Hematopoietic multipotent progenitor cell treated with erythropoietin and hydrocortisone succinate and interleukin-3 and kit ligand, for 8 days (in vitro differentiated cells): ENCODE measurements at regions not wholly inside any gene's neighbourhood (a gene's known extent, or its start where the extent isn't known, plus 50 kb on each side); places are given as distances from the start of the nearest gene placed in this dataset.
"Not testable (repeated sequence)": the region's sequence is repeated elsewhere in the genome, so short reads cannot be mapped to it uniquely, and the experiment has no call there.

Source experiments
- DNase-seq: peaks from one replicate; pipeline ENCODE4 v3.0.0-alpha.2; 2015

GRCh38 chr17:70324031-70324430, 154.7 kb downstream of the KCNJ2 start:
- no peak for DNase-seq

DNA sequence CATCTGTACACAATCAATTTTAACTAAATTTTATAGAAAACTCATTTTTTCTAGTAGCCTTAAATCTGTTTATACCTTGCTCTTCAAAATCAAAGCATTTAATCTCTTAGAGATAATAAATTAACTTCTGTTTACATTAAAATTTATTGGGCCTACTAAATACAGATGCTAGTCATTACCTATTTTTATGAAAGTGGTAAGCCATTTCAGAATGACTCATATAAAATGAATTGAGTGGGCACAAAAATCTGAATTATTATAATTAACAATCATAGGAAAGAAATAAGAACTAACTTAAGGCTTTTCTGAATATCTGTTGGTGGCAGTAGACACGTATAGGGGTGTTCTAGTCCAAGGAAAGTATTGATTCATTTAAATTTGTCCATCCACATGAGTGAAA, 157.9 kb downstream of the KCNJ2 start:
- no peak for DNase-seq

DNA sequence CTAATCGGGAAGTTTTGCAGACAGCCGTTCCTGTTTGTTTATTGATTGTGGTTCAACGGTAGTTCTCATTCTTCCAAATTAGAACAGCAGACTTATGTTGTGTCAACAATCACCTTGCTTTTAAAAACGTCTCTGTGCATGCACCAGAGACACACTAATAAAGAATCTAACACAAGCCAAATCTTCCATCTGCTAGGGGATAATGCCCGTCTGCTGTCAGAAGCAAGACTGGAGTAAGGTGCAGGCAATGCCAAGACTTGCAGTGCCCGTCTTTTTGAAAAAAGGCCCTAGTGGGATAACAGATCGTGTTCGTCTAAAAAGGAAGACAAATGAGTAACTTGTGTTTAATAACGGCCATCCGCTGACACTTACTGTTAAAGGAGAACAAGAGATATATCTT, 158.4 kb downstream of the KCNJ2 start:
- no peak for DNase-seq

DNA sequence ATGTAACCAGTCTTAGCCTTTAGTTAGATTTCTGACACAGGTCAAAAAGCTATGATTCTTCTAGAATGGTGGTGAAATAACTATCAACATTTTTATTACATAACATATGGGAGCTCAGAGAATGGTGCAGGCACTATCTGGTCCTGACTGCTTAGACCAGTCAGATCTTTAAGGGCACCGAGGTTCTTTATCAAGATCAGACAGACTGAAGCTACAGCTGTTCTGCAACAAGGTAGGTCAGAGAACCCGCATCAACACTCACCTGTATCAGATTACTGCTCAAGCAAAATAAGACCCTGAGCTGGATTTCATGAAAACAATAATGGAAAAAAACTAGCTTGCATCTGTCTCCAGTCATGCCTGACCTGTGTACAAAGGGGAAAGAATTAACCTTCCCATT, 160.4 kb downstream of the KCNJ2 start:
- DNase-seq = no peak

DNA sequence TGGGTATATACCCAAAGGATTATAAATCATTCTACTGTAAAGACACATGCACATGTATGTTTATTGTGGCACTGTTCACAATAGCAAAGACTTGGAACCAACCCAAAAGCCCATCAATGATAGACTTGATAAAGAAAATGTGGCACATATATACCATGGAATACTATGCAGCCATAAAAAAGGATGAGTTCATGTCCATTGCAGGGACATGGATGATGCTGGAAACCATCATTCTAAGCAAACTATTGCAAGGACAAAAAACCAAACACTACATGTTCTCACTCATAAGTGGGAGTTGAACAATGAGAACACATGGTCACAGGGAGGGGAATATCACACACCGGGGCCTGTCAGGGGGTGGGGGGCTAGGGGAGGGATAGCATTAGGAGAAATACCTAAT, 161.7 kb downstream of the KCNJ2 start:
- not testable (repeated sequence) for DNase-seq

GRCh38 chr17:70332356-70333210, 163.3 kb downstream of the KCNJ2 start:
- no peak for DNase-seq

DNA sequence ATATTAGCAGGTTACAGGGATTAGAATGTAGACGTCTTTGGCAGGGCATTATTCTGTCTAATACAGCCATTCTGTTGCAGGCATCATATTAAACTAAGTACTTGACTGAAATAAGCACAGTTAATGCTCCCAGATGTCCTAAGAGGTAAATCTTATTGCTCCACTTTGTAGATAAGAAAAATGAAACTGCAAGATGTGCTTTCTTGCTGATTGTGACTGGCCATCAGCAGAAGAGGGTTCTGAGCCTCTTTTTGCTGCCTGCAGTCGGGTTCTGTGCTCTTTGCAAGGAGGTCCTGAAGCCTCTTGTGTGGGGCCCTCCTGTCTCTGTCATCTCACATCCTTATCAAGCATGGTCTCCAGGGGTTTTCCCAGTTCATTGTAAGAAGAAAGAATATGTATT, 167.1 kb downstream of the KCNJ2 start:
- no peak for DNase-seq

DNA sequence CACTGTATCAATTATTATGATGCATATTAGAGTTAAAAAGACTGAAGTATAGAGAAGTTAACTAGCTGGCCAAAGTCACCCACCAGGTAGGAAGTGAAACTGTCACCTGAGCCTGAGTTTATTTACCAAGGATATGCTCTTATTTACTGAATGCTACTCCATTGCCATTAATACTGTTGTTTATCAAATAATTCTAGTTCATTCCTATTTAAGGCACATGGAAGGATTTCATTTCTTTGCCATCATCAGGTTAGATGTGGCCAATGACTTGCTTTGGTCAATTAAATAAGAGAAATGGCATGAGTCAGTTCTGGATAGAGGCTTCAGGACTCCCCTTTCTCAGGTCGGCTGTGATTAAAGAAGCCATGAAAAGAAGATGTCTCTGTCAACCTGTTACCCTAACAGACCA, 169.6 kb downstream of the KCNJ2 start:
- no peak for DNase-seq

- DNase-seq = no peak
Observed at GRCh38 chr17:70343114-70343513, 173.8 kb downstream of the KCNJ2 start.

DNA sequence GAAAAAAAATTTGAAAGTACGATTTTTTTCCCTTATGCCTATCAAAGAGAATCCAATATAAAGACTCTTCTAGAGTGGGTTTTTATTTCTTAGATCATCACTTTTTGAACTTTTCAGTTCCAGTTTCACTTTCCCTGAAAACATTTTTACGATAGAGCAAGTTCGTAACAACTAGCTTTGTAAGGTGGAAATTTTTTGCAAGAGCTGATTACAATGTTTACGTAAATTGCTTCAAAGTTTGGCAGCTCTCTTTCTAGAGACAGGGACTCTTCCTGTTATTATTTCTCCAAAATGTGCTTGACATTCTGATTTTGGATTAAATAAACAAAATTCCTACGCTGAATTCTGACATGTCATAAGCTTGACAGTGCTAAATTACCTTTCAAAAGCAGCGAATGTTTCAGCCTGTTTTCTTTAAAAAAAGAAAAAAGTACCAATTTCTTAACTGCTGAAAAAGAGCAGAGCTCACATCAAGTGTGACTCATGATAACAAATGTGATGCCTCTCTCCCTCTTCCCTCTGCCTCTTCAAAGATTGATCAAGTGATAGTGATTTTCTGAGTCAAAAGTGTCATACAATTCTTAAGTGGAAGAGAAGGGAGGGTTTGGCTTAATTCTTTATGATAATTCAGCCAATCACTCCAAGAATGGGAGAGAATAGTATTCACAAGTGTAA, 175.2 kb downstream of the KCNJ2 start:
- no peak for DNase-seq

DNA sequence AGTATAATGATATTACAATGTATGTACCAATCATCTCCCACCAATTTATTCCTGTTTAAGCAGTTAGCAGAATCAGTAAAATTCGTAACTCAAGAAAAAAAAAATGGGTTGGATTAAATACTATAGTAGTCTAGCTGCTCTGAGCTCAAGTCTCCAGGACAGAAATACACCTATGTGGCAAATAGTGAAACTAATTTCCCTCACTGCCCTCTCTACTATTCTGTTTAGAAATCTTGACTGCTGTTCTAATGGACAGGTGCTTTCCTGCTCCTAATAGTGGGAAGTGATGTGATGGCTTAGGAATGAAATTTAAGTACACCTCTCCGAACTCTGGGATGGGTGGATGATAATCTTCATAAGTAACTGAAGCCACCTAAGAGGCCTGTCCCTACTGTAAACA, 175.7 kb downstream of the KCNJ2 start:
- no peak for DNase-seq

DNA sequence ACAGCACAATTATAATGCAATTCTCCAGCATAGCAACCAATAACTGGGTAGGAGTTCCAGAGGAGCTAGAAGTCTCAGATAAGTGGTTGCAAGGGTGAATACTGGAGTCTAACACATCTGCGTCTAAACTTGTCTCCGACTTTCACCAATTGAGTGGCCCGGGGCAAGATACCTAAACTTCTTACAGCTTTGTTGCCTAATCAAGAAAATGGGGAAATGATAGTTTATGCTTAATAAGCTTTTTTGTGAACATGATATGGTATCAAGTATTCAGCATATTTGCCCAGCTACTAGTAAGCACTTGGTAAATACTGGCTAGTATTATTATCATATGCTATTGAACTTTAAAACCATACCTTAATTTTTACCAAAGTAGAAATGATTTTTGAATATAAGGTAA, 183.5 kb downstream of the KCNJ2 start:
- DNase-seq = no peak

- no peak for DNase-seq
Observed at GRCh38 chr17:70353408-70354092, 184.2 kb downstream of the KCNJ2 start.

DNA sequence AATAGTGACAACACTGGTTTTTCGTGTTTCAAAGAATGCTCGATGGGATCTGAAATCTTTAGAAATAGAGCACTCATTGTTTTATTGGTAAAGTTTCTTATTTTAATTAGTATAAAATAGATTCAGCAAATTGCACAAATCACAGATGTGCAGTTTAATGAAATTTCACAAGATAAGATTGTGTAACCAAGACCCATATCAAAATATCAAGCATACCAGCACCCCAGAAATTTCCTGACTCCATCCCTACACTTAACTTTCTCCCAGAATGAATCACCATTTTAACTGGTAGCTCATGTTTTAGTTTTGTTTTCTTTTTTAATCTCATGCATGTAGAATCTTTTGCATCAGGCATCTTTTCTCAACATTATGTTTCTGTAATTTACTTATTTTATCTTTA, 185.9 kb downstream of the KCNJ2 start:
- DNase-seq = no peak

DNA sequence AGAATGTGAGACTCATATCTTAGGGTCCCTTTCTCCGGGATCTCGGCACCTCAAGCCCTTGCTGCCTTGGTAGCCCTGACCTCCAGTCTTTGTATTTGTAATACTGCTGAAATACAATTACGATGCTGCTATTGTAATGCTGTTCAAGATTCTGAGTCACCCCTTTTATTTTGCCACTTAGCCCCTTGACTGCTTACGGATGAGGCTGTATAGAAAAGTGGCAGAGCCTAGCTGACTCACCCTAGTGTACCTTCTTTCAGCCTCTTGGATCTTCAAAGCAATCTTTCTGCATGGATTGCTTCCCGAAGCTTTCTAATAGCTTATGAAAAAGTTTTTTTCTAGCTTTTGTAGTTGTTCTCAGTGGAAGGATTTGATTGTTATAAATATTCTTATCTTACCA, 187.9 kb downstream of the KCNJ2 start:
- no peak for DNase-seq

GRCh38 chr17:70365091-70365583, 195.8 kb downstream of the KCNJ2 start:
- DNase-seq = no peak

- no peak for DNase-seq
Observed at GRCh38 chr17:70366386-70366785, 197.1 kb downstream of the KCNJ2 start.

GRCh38 chr17:70368011-70368410, 198.7 kb downstream of the KCNJ2 start:
- no peak for DNase-seq

DNA sequence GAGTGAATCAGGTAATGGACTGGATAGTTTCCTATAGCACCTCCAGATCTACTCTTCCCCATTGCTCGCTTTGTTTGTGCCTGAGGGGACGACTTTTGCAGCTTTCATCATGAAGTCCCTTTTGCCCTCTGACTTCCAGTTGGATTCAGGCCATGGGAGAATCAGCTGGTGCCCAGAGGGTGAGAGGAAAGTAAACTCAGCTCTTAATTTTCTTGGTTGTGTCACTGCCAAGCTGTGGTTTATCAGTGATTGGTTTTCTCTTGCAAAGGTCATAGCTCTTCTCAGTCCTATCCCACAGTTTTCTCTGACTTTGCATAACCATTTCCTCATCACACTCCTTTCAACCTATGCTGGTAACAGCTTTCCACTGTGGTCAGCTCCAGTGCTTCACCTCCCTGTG, 200.1 kb downstream of the KCNJ2 start:
- no peak for DNase-seq

- no peak for DNase-seq
Observed at GRCh38 chr17:70370816-70371215, 201.5 kb downstream of the KCNJ2 start.

GRCh38 chr17:70373369-70373768, 204.0 kb downstream of the KCNJ2 start:
- no peak for DNase-seq

DNA sequence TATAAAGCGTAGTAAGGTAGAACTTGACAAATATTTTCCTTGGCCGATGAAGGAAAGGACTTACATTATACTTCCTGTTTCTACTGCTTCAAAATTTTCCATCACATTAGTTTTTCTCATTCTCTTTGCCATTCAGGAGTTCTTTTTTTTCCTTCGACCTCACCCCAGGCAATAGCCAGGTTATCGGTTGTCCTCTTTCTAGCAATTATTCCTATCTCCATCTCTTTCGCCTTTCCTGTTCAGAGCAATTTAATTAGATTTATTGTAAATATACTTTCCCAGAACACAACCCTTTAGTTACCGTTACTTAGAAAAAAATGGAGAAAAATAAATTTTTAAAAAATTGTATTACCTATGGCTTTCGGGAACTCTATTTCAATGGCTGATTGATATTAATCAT, 205.2 kb downstream of the KCNJ2 start:
- no peak for DNase-seq

DNA sequence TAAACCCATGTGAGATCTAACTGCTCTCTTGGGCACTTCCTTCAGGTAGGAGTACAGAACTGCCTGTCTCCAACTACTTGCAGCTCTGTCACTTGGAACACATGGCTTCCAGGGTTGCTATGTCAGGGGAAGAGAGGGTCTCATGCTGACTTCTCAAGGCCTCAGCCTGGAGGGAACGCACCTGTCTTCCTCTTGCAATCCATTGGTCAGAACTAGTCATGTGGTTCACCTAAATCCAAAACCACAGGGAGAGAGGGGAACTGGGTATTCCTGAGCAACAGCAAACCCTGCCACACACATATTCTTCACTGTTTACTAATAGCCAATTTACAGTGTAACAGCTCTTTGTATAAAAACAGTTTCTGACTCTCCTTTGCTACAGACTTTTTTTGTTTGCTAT, 206.1 kb downstream of the KCNJ2 start:
- no peak for DNase-seq
